DND-41 (cell line): ENCODE measurements at regions not wholly inside any gene's neighbourhood (a gene's known extent, or its start where the extent isn't known, plus 50 kb on each side); places are given as distances from the start of the nearest gene placed in this dataset.

Experiments
- EZH2 ChIP-seq: IDR thresholded peaks from 3 replicates; pipeline ENCODE4 v1.6.1; 2012; ENCODE audit warnings: borderline replicate concordance, low read depth, mild to moderate bottlenecking, moderate library complexity, low read length, inconsistent platforms; ENCODE audit not compliant: severe bottlenecking
- TF ChIP-seq, protein P1 (sequence below): IDR thresholded peaks from 2 replicates; pipeline ENCODE4 v1.5.1; 2012; ENCODE audit warnings: borderline replicate concordance, low read length, moderate library complexity, mild to moderate bottlenecking; ENCODE audit not compliant: poor library complexity, severe bottlenecking; ENCODE audit errors: extremely low read depth

DNA sequence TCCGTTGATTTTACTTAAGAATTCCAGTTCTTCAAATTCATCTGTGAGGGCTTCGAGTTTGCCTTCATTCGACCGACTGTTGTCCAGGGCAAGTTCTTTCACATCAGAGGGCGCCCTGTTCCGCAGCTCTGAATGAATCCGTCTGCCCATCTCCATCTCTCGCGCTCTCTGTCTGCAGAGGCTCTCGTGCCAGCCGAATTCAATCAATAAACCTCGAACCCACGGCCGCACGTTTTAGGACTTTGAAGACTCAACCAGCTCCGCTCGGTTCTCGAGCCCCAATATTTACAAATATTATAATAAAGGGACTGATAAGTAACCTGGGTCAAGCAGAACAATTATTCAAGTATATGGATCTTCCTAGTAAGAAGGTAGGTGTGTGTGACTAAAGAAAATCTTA is 556.4 kb upstream of the SMIM31 start:
- TF ChIP-seq, protein P1, sequence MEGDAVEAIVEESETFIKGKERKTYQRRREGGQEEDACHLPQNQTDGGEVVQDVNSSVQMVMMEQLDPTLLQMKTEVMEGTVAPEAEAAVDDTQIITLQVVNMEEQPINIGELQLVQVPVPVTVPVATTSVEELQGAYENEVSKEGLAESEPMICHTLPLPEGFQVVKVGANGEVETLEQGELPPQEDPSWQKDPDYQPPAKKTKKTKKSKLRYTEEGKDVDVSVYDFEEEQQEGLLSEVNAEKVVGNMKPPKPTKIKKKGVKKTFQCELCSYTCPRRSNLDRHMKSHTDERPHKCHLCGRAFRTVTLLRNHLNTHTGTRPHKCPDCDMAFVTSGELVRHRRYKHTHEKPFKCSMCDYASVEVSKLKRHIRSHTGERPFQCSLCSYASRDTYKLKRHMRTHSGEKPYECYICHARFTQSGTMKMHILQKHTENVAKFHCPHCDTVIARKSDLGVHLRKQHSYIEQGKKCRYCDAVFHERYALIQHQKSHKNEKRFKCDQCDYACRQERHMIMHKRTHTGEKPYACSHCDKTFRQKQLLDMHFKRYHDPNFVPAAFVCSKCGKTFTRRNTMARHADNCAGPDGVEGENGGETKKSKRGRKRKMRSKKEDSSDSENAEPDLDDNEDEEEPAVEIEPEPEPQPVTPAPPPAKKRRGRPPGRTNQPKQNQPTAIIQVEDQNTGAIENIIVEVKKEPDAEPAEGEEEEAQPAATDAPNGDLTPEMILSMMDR = no peak
- TF ChIP-seq EZH2 = no peak
